ENCODE measurements at regions not wholly inside any gene's neighbourhood (a gene's known extent, or its start where the extent isn't known, plus 50 kb on each side); places are given as distances from the start of the nearest gene placed in this dataset.

DNA sequence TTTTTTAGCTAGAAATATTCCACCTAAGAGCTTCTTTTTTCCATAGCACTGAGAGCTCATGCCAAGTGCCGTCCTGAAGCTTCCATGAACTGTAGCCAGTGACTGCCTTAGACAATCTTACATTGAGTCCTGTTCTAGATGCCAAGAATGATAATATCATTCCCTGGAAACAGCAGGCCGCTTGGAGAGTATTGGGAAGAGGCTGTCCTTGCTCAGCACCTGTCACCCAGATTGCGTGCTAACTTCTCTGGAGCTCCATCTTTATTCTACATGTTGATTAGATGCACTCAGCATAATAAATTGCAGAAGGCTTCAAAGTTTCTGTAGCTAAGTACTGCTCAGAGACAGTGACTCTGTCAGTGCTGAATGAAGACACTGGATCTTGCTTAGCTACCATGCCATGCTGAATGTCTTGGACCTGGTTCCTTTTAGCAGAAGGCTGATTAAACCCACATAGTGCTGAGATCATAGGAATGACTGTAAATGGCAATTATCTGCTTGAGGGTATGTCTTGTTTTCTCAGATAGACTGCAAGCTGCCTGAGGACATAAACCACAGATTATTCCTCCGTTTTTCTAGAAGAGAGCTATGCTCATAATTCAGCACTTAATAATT, 83.1 kb upstream of the IRF2BP2 start (continued):
- no peak for TF ChIP-seq ZNF501 (CRISPR knock-in tag; IDR thresholded peaks at IDR 0.05)
- no peak for TF ChIP-seq PHF20 (CRISPR knock-in tag; IDR thresholded peaks at IDR 0.05)

DNA sequence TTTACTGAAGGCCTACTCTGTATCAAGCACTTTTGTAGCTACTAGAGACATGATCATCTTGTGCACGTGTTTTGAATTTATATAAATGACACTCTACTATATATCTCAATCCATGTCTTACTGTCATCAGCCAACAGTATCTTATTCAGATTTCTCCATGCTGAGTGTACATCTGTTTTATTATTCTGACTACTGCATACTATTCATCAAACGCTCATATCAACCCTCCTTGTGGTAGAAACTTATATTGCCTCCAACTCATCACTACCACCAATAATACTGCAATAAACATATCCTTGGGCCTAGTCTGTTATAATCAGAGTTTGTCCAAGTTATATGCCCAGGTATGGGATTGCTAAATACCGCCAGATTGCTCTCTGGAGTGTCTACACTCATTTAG, 81.6 kb upstream of the IRF2BP2 start:
- Histone ChIP-seq H3K4me3 (replicated peaks in 1 of 3; ENCODE audit: insufficient read depth in 1 of 3, low read depth in 2 of 3, low read length in 3 of 3) (no peak overlapping the region), H3K27me3 (ENCODE audit: control insufficient read depth in 1 of 2, insufficient read depth in 2 of 2, low read length in 2 of 2) (no peaks in the 10 kb centered on the region), H2AFZ (ENCODE audit: low read length) (no peak overlapping the region), H3K4me2 (ENCODE audit: low read depth, low read length) (no peak overlapping the region), H3K27ac (ENCODE audit: extremely low read length, insufficient read depth, low read length) (no peak overlapping the region), H3K79me2 (ENCODE audit: insufficient read depth, low read length) (no peaks in the 10 kb centered on the region), H4K20me1 (ENCODE audit: insufficient read depth, low read length) (no peaks in the 10 kb centered on the region), H3K36me3 (replicated peaks in 1 of 2; ENCODE audit: control insufficient read depth in 1 of 2, insufficient read depth in 2 of 2, low read length in 2 of 2) (no peaks in the 10 kb centered on the region), H3K9ac (ENCODE audit: insufficient read depth, low read depth, low read length) (no peak overlapping the region), H3K4me1 (ENCODE audit: insufficient read depth, low read length) (0 out of 2 replicates have a peak, but pooled peaks cover 2% of the 10 kb centered on the region), H3K9me3 (ENCODE audit: low read length) (no peaks in the 10 kb centered on the region)
- 80% methylated on average over 3 of the region's 3 CpGs for WGBS (ENCODE audit: low lambda C conversion rate)
- ChIA-PET POLR2A (no interaction called here), CTCF (ENCODE audit: low intra/inter-chr PET ratio, low total read pairs) (no interaction called here)
- TF ChIP-seq, protein P1, sequence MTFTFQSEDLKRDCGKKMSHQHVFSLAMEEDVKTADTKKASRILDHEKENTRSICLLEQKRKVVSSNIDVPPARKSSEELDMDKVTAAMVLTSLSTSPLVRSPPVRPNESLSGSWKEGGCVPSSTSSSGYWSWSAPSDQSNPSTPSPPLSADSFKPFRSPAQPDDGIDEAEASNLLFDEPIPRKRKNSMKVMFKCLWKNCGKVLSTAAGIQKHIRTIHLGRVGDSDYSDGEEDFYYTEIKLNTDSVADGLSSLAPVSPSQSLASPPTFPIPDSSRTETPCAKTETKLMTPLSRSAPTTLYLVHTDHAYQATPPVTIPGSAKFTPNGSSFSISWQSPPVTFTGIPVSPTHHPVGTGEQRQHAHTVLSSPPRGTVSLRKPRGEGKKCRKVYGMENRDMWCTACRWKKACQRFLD (CRISPR knock-in tag; IDR thresholded peaks at IDR 0.05; ENCODE audit: borderline replicate concordance), result no peak
- TF ChIP-seq, protein P2, sequence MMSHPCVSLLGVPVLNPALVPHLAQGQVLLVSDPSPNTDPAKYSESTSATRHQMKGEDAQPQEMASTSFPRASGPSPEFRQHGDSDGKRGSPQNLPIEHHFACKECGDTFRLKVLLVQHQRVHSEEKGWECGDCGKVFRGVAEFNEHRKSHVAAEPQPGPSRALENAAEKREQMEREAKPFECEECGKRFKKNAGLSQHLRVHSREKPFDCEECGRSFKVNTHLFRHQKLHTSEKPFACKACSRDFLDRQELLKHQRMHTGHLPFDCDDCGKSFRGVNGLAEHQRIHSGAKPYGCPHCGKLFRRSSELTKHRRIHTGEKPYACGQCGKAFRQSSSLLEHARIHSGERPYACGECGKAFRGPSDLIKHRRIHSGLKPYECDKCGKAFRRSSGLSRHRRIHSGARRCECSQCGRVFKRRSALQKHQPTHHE (CRISPR knock-in tag; IDR thresholded peaks at IDR 0.05; ENCODE audit: borderline replicate concordance), result no peak
- ATAC-seq, result no peak
- in situ Hi-C loops (cut with HindIII; ENCODE audit: extremely low pct_ligation_motif_present, low pct_unique_long_range_greater_than_20kb), result no loop called here
- BruUV-seq (replicated peaks), result no TSS peak
- no peak for FAIRE-seq
- intact Hi-C loops (cut with micrococcal nuclease; ENCODE audit: unreplicated experiment), result no loop called here
- no peak for DNase-seq (ENCODE audit: low spot score)
